ENCODE measurements at regions not wholly inside any gene's neighbourhood (a gene's known extent, or its start where the extent isn't known, plus 50 kb on each side); places are given as distances from the start of the nearest gene placed in this dataset.

GRCh38 chr4:123996718-123997510 lies 600.3 kb downstream of the SPRY1 start:
- no peaks in the 10 kb centered on the region for H3K79me2 ChIP-seq (ENCODE audit: insufficient read depth, low read length)
- no peak for TF ChIP-seq EZH2 (IDR thresholded peaks at IDR 0.05; ENCODE audit: borderline replicate concordance, low read length)
- TF ChIP-seq, protein P1, sequence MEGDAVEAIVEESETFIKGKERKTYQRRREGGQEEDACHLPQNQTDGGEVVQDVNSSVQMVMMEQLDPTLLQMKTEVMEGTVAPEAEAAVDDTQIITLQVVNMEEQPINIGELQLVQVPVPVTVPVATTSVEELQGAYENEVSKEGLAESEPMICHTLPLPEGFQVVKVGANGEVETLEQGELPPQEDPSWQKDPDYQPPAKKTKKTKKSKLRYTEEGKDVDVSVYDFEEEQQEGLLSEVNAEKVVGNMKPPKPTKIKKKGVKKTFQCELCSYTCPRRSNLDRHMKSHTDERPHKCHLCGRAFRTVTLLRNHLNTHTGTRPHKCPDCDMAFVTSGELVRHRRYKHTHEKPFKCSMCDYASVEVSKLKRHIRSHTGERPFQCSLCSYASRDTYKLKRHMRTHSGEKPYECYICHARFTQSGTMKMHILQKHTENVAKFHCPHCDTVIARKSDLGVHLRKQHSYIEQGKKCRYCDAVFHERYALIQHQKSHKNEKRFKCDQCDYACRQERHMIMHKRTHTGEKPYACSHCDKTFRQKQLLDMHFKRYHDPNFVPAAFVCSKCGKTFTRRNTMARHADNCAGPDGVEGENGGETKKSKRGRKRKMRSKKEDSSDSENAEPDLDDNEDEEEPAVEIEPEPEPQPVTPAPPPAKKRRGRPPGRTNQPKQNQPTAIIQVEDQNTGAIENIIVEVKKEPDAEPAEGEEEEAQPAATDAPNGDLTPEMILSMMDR (IDR thresholded peaks at IDR 0.05; ENCODE audit: low read length) = no peak
- no peak overlapping the region for H3K4me2 ChIP-seq (ENCODE audit: low read length)
- H4K20me1 ChIP-seq (ENCODE audit: insufficient read depth, low read length) = no peaks in the 10 kb centered on the region
- no peaks in the 10 kb centered on the region for H3F3A ChIP-seq (ENCODE audit: insufficient read depth, low read length)
- H3K27me3 ChIP-seq (ENCODE audit: insufficient read depth, low read length) = no peaks in the 10 kb centered on the region
- no peaks in the 10 kb centered on the region for H3K36me3 ChIP-seq (ENCODE audit: insufficient read depth, low read length)
- H3K9me2 ChIP-seq (ENCODE audit: low read depth, low read length) = no peaks in the 10 kb centered on the region; the same call in 1 of the 2 replicates
- no peaks in the 10 kb centered on the region for H3K4me1 ChIP-seq (ENCODE audit: insufficient read depth, low read length, severe bottlenecking)
- no peak overlapping the region for H3K27ac ChIP-seq (ENCODE audit: low read depth, low read length, poor library complexity, severe bottlenecking)
- no peaks in the 10 kb centered on the region for H3K9me3 ChIP-seq (ENCODE audit: low read length)
- H3K4me3 ChIP-seq (ENCODE audit: low read depth, low read length, poor library complexity, severe bottlenecking) = no peak overlapping the region
- no peak overlapping the region for H2AFZ ChIP-seq (ENCODE audit: low read length)
- no peak overlapping the region for H3K9ac ChIP-seq (ENCODE audit: low read length)

DNA sequence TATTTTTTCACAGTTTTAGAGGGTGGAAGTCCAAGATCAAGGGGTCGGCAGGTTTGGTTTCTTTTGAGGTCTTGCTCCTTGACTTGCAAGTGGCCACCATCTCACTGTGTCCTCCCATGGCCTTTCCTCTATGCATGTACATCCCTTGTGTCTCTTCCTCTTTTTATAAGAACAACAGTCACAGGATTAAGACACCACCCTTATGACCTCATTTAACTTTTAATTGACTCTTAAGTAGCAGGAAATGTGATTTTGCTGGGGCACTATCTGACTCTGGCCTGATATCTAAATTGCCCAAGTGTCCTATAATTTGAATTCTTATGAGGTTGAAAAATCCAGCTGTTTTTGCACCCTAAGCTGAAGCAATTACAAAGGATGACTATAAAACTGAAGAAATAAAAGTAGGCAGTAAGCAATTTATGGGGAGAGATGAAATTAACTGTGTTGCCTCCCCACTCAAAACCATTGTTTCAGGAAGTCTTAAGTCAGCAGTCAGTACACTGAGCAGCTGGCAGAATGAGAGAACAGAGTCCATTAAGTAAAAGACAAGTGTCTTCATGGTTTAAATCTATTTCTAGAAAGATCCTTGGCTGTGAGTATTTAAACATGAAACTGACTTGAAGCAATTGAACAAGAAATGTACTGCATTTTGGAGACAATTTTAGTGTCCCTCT lies 601.3 kb downstream of the SPRY1 start:
- H3K9me2 ChIP-seq (ENCODE audit: low read depth, low read length) = no peaks in the 10 kb centered on the region; the same call in 1 of the 2 replicates
- H2AFZ ChIP-seq (ENCODE audit: low read length) = 0 out of 2 replicates have a peak overlapping the region, but pooled peaks have one; percentile 34
- no peaks in the 10 kb centered on the region for H3K9me3 ChIP-seq (ENCODE audit: low read length)
- H3K9ac ChIP-seq (ENCODE audit: low read length) = no peak overlapping the region
- no peak for TF ChIP-seq EZH2 (IDR thresholded peaks at IDR 0.05; ENCODE audit: borderline replicate concordance, low read length)
- TF ChIP-seq, protein P1 (IDR thresholded peaks at IDR 0.05; ENCODE audit: low read length) = no peak
- H3K36me3 ChIP-seq (ENCODE audit: insufficient read depth, low read length) = no peaks in the 10 kb centered on the region
- no peak overlapping the region for H3K4me2 ChIP-seq (ENCODE audit: low read length)
- no peaks in the 10 kb centered on the region for H3K4me1 ChIP-seq (ENCODE audit: insufficient read depth, low read length, severe bottlenecking)
- H3K27ac ChIP-seq (ENCODE audit: low read depth, low read length, poor library complexity, severe bottlenecking) = no peak overlapping the region
- H4K20me1 ChIP-seq (ENCODE audit: insufficient read depth, low read length) = no peaks in the 10 kb centered on the region
- no peaks in the 10 kb centered on the region for H3K79me2 ChIP-seq (ENCODE audit: insufficient read depth, low read length)
- no peaks in the 10 kb centered on the region for H3F3A ChIP-seq (ENCODE audit: insufficient read depth, low read length)
- no peak overlapping the region for H3K4me3 ChIP-seq (ENCODE audit: low read depth, low read length, poor library complexity, severe bottlenecking)
- H3K27me3 ChIP-seq (ENCODE audit: insufficient read depth, low read length) = no peaks in the 10 kb centered on the region

DNA sequence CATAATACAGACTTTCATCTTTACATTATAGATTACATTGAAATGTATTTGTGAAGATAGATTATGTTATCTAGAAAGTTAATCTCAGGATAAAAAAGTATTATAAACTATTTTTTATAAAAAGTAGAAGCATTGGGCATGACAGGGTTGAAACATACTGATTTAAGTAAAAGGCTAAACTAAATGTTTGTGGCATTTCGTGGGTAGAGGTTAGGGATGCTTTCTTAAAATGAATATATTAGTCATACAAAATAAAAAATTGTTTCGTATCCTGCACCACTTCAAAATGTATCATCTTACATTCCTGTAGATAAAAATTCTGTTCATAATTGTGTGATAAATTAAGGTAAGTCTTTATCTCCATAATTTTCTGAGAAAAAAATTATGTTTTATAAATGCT lies 603.6 kb downstream of the SPRY1 start:
- H3K27me3 ChIP-seq (ENCODE audit: insufficient read depth, low read length) = no peaks in the 10 kb centered on the region
- no peaks in the 10 kb centered on the region for H4K20me1 ChIP-seq (ENCODE audit: insufficient read depth, low read length)
- H3K4me1 ChIP-seq (ENCODE audit: insufficient read depth, low read length, severe bottlenecking) = no peaks in the 10 kb centered on the region
- no peaks in the 10 kb centered on the region for H3K9me3 ChIP-seq (ENCODE audit: low read length)
- H3K9me2 ChIP-seq (ENCODE audit: low read depth, low read length) = no peaks in the 10 kb centered on the region; the same call in 1 of the 2 replicates
- H3K4me2 ChIP-seq (ENCODE audit: low read length) = no peak overlapping the region
- no peak overlapping the region for H3K27ac ChIP-seq (ENCODE audit: low read depth, low read length, poor library complexity, severe bottlenecking)
- no peak overlapping the region for H3K4me3 ChIP-seq (ENCODE audit: low read depth, low read length, poor library complexity, severe bottlenecking)
- no peaks in the 10 kb centered on the region for H3K36me3 ChIP-seq (ENCODE audit: insufficient read depth, low read length)
- no peaks in the 10 kb centered on the region for H3K79me2 ChIP-seq (ENCODE audit: insufficient read depth, low read length)
- H3K9ac ChIP-seq (ENCODE audit: low read length) = no peak overlapping the region
- H3F3A ChIP-seq (ENCODE audit: insufficient read depth, low read length) = no peaks in the 10 kb centered on the region
- H2AFZ ChIP-seq (ENCODE audit: low read length) = 0 out of 2 replicates have a peak overlapping the region, but pooled peaks have one; percentile 55
- TF ChIP-seq EZH2 (IDR thresholded peaks at IDR 0.05; ENCODE audit: borderline replicate concordance, low read length) = no peak
- TF ChIP-seq, protein P1 (IDR thresholded peaks at IDR 0.05; ENCODE audit: low read length) = no peak
